Thyroid gland (tissue), 4 donors: ENCODE measurements at regions not wholly inside any gene's neighbourhood (a gene's known extent, or its start where the extent isn't known, plus 50 kb on each side); places are given as distances from the start of the nearest gene placed in this dataset.

Experiments
- DNase-seq, 2 donors: peaks; one replicate each; pipeline ENCODE4 v3.0.0-alpha.2; 2019
- H3K27ac ChIP-seq, 3 donors: fragments of 200-600 bp; sonication (generic); 1 replicate in 2 of 3; 2 replicates in 1 of 3; pipeline ENCODE4 v1.5.1; 2016 to 2019; ENCODE audit warnings: mild to moderate bottlenecking in 1 of 3, moderate library complexity in 1 of 3
- H3K27me3 ChIP-seq: fragments of 200-600 bp; sonication (generic); one replicate; pipeline ENCODE4 v1.5.1; 2019
- H3K36me3 ChIP-seq, 2 donors: fragments of 200-600 bp; sonication (generic); one replicate each; pipeline ENCODE4 v1.5.1; 2016 to 2019
- H3K4me1 ChIP-seq, 2 donors: fragments of 200-600 bp; sonication (generic); one replicate each; pipeline ENCODE4 v1.5.1; 2017 to 2019
- H3K4me3 ChIP-seq, 3 donors: fragments of 200-600 bp; sonication (generic); replicated peaks in 1 of 3; 1 replicate in 2 of 3; 2 replicates in 1 of 3; pipeline ENCODE4 v1.5.1; 2016; ENCODE audit warnings: mild to moderate bottlenecking in 1 of 3
- H3K9me3 ChIP-seq: fragments of 200-600 bp; sonication (generic); one replicate; pipeline ENCODE4 v1.5.1; 2017
- POLR2A ChIP-seq, 2 donors: fragments of 450-650 bp; IDR thresholded peaks; one replicate each; pipeline ENCODE4 v1.6.1; 2017; ENCODE audit warnings: antibody characterized with exemption in 2 of 2, mild to moderate bottlenecking in 2 of 2, moderate library complexity in 1 of 2
- WGBS, 2 donors: methylation state at CpG; one replicate each; pipeline ENCODE4 v1.1.5; 2017; 5-methylcytosine and 5-hydroxymethylcytosine counted together
- intact Hi-C: fragments of 100-400 bp; cut with DNase I; formaldehyde crosslinking; loops from one replicate; pipeline ENCODE4 v1.15.1; 2023
- TF ChIP-seq, protein P1 (sequence below), 6 experiments: fragments of 200-600 bp in 3 of 6; fragments of 450-650 bp in 3 of 6; sonication (generic) in 3 of 6; IDR thresholded peaks; one replicate each; pipeline ENCODE4 v1.5.1; 2016 to 2019; ENCODE audit warnings: antibody characterized with exemption in 6 of 6, mild to moderate bottlenecking in 2 of 6, inconsistent platforms in 1 of 6, moderate library complexity in 1 of 6

DNA sequence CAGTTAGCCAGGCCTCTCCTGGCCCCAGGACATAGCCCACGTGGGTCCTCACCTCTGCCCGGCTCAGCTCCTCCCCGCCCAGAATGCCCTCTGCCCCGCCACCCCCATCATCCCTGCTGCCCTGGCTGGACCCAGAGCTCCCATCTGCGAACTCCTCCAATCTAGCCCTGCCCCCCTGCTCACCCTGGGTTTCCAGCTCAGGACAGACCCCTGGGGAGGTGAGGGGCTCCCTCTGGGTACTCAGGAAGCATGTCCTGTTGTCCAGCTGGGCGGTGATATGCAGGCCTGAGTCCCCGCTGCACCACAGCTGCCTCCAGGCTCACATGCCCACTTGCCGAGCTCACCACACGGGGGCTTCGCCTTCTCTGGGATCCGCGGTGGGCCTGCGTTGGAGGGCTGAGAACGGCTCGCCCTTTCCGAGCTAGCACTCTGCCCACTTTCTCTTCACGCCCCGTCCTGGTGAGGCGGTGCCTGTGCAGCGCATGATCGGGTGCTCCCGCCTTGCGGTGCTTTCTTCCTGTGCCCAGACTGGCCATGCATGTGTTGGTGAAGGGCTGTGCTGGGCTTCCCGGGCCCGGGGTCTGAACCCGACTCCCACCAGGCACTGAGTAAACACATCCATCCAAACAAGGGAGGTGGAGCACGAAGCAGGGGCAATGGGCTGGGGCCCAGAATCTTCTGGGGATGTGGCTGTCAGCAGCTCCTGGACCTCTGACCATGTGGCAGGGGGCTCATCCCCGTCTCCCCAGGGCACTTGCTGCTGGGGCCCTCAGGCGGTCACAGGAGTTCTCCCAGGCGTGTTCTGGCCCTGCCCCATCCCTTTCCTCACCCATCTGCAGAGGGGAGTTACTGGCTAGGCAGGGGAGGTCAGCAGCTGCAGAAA is 74.3 kb downstream of the RGS12 start:
- DNase-seq = no peak
- Histone ChIP-seq H3K27ac (no peak overlapping the region), H3K4me1 (peaks cover 0 to 7% of the 10 kb centered on the region in 2 donors), H3K27me3 (no peaks in the 10 kb centered on the region), H3K36me3 (no peaks in the 10 kb centered on the region), H3K4me3 (no peak overlapping the region), H3K9me3 (no peaks in the 10 kb centered on the region)
- 90 to 92% methylated on average over 21 to 26 of the region's 30 CpGs for WGBS, 2 donors
- TF ChIP-seq, protein P1, sequence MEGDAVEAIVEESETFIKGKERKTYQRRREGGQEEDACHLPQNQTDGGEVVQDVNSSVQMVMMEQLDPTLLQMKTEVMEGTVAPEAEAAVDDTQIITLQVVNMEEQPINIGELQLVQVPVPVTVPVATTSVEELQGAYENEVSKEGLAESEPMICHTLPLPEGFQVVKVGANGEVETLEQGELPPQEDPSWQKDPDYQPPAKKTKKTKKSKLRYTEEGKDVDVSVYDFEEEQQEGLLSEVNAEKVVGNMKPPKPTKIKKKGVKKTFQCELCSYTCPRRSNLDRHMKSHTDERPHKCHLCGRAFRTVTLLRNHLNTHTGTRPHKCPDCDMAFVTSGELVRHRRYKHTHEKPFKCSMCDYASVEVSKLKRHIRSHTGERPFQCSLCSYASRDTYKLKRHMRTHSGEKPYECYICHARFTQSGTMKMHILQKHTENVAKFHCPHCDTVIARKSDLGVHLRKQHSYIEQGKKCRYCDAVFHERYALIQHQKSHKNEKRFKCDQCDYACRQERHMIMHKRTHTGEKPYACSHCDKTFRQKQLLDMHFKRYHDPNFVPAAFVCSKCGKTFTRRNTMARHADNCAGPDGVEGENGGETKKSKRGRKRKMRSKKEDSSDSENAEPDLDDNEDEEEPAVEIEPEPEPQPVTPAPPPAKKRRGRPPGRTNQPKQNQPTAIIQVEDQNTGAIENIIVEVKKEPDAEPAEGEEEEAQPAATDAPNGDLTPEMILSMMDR (IDR thresholded peaks at IDR 0.05) = no peak
- no peak for TF ChIP-seq POLR2A (IDR thresholded peaks at IDR 0.05)
- intact Hi-C loops = no loop called here

DNA sequence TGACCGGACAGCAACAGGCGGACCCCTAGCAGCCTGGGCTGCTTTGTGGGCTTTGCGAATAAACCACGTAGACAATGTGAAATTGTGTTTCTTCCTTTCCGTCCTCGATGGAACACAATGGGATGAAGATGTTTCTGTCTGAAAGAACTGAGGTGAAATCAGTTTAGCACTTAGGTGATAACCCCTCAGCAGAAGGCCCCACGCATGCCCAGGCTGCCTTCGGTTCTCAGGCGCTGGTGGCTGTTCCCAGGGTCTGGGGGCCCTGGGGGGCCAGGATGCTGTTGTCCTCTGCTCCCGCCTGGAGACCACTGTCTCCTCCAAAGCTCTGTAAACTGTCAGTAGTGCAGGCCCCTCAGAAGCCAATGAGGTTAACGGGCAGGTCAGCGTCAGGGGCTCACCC is 73.9 kb upstream of the HGFAC start:
- H3K9me3 ChIP-seq = no peaks in the 10 kb centered on the region
- WGBS, 2 donors = 94 to 95% methylated on average over 11 to 12 of the region's 12 CpGs
- intact Hi-C loops = no loop called here
- H3K36me3 ChIP-seq = no peaks in the 10 kb centered on the region
- no peak for DNase-seq
- TF ChIP-seq, protein P1 (IDR thresholded peaks at IDR 0.05) = no peak
- no peak for TF ChIP-seq POLR2A (IDR thresholded peaks at IDR 0.05)
- H3K27ac ChIP-seq = no peak overlapping the region
- peaks cover 0 to 7% of the 10 kb centered on the region in 2 donors for H3K4me1 ChIP-seq
- H3K27me3 ChIP-seq = no peaks in the 10 kb centered on the region
- H3K4me3 ChIP-seq = no peak overlapping the region

DNA sequence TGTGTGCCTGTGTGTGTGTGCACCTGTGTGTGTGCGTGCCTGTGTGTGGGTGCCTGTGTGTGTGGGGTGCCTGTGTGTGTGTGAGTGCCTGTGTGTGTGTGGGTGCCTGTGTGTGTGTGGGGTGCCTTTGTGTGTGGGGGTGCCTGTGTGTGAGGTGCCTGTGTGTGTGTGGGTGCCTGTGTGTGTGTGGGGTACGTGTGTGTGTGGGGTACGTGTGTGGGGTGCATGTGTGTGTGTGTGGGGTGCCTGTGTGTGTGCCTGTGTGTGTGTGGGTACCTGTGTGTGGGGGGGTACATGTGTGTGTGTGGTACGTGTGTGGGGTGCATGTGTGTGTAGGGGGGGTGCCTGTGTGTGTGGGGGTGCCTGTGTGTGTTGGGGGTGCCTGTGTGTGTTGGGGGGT is 73.4 kb upstream of the HGFAC start:
- no peaks in the 10 kb centered on the region for H3K36me3 ChIP-seq
- WGBS, 2 donors = 91 to 98% methylated on average over 4 of the region's 4 CpGs
- DNase-seq = no peak
- TF ChIP-seq, protein P1 (IDR thresholded peaks at IDR 0.05) = no peak
- TF ChIP-seq POLR2A (IDR thresholded peaks at IDR 0.05) = no peak
- H3K9me3 ChIP-seq = no peaks in the 10 kb centered on the region
- H3K4me1 ChIP-seq = peaks cover 0 to 7% of the 10 kb centered on the region in 2 donors
- no peaks in the 10 kb centered on the region for H3K27me3 ChIP-seq
- intact Hi-C loops = no loop called here
- H3K4me3 ChIP-seq = no peak overlapping the region
- H3K27ac ChIP-seq = no peak overlapping the region

DNA sequence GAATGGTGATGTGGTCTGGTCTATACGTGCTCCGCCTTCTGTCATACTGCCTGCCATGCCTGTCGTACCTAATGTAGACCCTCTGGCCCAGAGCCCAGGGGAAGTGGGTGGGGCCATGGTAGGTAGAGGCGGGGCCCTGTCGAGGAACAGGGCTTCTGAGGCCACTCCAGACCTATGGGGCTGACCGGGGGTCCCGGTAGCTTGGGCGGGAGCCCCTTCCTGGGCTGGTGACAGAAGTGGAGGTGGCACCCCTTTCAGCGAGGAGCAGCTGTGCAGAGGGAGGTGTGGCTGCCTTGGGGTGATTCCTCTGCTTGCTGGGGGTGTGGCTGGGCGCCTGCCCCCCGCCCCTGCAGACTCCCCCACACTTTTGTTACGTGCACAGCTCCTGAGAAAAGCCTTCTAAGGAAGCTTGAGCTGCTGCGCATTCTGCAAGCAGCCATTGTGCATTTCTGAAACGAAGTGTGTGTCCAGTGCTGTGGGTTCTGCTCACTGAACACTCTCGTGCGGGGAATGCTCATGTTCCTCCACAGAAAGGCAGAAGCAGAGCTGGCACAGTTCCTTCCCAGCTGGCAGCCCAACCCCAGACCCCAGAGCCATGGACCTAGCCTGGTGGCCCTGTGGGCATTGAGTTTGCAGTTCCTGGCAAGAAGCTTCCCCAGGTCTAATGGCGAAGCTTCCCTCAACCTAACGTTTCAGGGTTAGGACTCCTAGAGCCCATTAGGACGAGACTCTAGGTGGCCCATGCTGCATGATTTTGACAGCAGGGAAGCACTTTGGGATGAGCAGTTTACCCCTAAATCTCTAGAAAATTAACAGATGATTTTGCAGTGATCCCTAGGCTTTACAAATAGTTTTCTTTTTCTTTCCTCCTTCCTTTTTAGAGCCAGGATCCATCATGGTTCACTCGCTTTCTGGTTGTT is 72.7 kb upstream of the HGFAC start:
- WGBS, 2 donors = 71 to 80% methylated on average over 13 to 19 of the region's 20 CpGs
- no peak overlapping the region for H3K4me3 ChIP-seq
- H3K9me3 ChIP-seq = no peaks in the 10 kb centered on the region
- H3K27ac ChIP-seq = no peak overlapping the region
- no peaks in the 10 kb centered on the region for H3K27me3 ChIP-seq
- no peaks in the 10 kb centered on the region for H3K36me3 ChIP-seq
- peaks cover 0 to 7% of the 10 kb centered on the region in 2 donors for H3K4me1 ChIP-seq
- intact Hi-C loops = no loop called here
- no peak for DNase-seq
- TF ChIP-seq, protein P1 (IDR thresholded peaks at IDR 0.05) = no peak
- TF ChIP-seq POLR2A (IDR thresholded peaks at IDR 0.05) = no peak
